Calu3 (cell line): ENCODE measurements at regions not wholly inside any gene's neighbourhood (a gene's known extent, or its start where the extent isn't known, plus 50 kb on each side); places are given as distances from the start of the nearest gene placed in this dataset.

ENCODE experiments used
- BruUV-seq: library from RNA; stranded (reverse); fragments of 400-500 nt; replicated peaks from 2 replicates; lab custom pipeline; 2021; lab: Mats Ljungman, UMichigan
- CTCF ChIA-PET: fragments of 300-600 bp; sonication (Branson Sonifier 250); formaldehyde crosslinking; loops from one replicate; lab custom pipeline; 2022; ENCODE audit warnings: antibody characterized with exemption; lab: Charles Lee
- DNase-seq: peaks from one replicate; pipeline ENCODE4 v3.0.0; 2022
- H3K27ac Mint-ChIP-seq: one replicate; pipeline ENCODE4 v1.8.0; 2022; ENCODE audit warnings: mixed read lengths; ENCODE audit not compliant: unreplicated experiment
- H3K27me3 Mint-ChIP-seq: one replicate; pipeline ENCODE4 v1.8.0; 2022; ENCODE audit warnings: mixed read lengths; ENCODE audit not compliant: unreplicated experiment
- H3K36me3 Mint-ChIP-seq: one replicate; pipeline ENCODE4 v1.8.0; 2022; ENCODE audit warnings: mild to moderate bottlenecking, moderate library complexity, mixed read lengths; ENCODE audit not compliant: insufficient read depth, unreplicated experiment
- H3K4me1 Mint-ChIP-seq: one replicate; pipeline ENCODE4 v1.8.0; 2022; ENCODE audit warnings: mild to moderate bottlenecking, low read depth, mixed read lengths; ENCODE audit not compliant: unreplicated experiment
- H3K4me3 Mint-ChIP-seq: one replicate; pipeline ENCODE4 v1.8.0; 2022; ENCODE audit warnings: mild to moderate bottlenecking, low read depth, moderate library complexity, mixed read lengths; ENCODE audit not compliant: unreplicated experiment
- H3K9me3 Mint-ChIP-seq: one replicate; pipeline ENCODE4 v1.8.0; 2022; ENCODE audit warnings: low read depth, mixed read lengths; ENCODE audit not compliant: unreplicated experiment
- intact Hi-C: fragments of 100-400 bp; cut with micrococcal nuclease; formaldehyde crosslinking; loops from one replicate; pipeline ENCODE4 v1.10.0; 2022; ENCODE audit not compliant: unreplicated experiment
- TF ChIP-seq, protein P1 (sequence below): fragments of 200-600 bp; IDR thresholded peaks from one replicate; pipeline ENCODE4 v1.8.0; 2022; ENCODE audit warnings: antibody characterized with exemption; ENCODE audit not compliant: unreplicated experiment

DNA sequence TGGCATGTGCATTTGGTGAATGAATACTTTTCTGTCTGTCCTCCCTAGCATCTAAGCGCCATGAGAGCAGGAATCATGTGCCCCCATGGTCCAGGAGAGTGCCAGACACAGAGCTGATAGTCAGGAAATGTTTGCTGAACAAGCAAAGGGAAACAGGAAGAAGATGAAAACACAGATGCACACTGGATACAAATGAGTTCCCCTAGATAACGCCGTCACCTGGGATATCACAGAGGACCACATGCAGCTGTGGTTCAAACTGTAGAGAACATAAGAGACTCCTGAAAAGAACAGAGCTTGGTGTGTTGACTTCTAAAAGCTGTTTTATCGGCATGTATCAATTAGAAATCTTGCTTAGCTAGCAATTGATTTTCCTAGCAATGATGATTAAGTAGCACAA, 293.7 kb downstream of the BTBD3 start:
- intact Hi-C loops: no loop called here

DNA sequence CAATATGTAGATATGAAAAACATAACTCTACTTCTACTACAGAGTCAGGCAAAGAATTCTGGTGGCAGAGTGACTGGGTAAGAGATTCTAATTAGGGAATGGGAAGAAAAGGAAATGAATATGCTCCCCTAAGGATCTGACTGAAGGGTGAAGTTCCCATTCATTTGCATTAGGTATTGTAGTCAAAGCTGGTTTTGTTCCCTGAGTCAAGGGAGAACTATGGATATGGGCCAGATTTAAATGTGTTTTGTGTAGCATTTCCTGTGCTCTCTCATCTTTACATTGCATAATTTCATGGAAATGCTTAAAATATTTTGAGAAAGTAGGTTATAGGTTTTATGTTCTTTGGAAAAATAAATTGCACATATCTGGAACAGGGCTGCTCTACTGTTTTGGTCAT, 299.7 kb downstream of the BTBD3 start:
- CTCF ChIA-PET: interaction anchor here (1.1 kb wide), 1 partner anchor 205 kb away, joined by 3 read pairs; no protein-coding TSS in a partner anchor
- DNase-seq: no peak
- H3K36me3 Mint-ChIP-seq: no peaks in the 10 kb centered on the region
- H3K27ac Mint-ChIP-seq: no peak overlapping the region
- intact Hi-C loops: no loop called here
- H3K9me3 Mint-ChIP-seq: no peaks in the 10 kb centered on the region
- peaks cover 3% of the 10 kb centered on the region for H3K4me1 Mint-ChIP-seq
- H3K4me3 Mint-ChIP-seq: no peak overlapping the region
- no peaks in the 10 kb centered on the region for H3K27me3 Mint-ChIP-seq
- TF ChIP-seq, protein P1, sequence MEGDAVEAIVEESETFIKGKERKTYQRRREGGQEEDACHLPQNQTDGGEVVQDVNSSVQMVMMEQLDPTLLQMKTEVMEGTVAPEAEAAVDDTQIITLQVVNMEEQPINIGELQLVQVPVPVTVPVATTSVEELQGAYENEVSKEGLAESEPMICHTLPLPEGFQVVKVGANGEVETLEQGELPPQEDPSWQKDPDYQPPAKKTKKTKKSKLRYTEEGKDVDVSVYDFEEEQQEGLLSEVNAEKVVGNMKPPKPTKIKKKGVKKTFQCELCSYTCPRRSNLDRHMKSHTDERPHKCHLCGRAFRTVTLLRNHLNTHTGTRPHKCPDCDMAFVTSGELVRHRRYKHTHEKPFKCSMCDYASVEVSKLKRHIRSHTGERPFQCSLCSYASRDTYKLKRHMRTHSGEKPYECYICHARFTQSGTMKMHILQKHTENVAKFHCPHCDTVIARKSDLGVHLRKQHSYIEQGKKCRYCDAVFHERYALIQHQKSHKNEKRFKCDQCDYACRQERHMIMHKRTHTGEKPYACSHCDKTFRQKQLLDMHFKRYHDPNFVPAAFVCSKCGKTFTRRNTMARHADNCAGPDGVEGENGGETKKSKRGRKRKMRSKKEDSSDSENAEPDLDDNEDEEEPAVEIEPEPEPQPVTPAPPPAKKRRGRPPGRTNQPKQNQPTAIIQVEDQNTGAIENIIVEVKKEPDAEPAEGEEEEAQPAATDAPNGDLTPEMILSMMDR: no peak
- BruUV-seq: no TSS peak

More for the DNA sequence above, 293.7 kb downstream of the BTBD3 start:
- Mint-ChIP-seq H3K27ac (no peak overlapping the region), H3K4me3 (no peak overlapping the region), H3K27me3 (no peaks in the 10 kb centered on the region), H3K9me3 (no peaks in the 10 kb centered on the region), H3K4me1 (peaks cover 6% of the 10 kb centered on the region), H3K36me3 (no peaks in the 10 kb centered on the region)
- TF ChIP-seq, protein P1: no peak
- CTCF ChIA-PET: no interaction called here
- BruUV-seq: no TSS peak
- no peak for DNase-seq

DNA sequence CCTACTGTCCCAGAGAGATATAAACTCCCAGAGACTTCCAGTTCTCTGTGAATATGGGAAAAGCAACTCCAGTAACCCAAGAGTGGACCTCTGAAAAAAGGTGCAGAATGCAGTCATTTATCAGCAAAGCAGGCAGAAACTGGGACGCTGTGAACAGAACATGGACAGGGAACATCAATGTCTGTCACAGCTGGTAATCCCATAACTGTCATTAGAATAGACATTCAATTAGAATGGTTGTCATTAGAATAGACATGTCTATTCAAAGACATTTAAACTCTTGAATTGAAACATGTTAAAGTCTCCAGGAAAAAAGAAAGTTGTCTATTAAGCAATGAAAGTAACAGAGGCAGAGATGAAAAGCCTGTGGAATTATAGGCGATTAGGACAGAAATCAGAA, 302.1 kb downstream of the BTBD3 start:
- DNase-seq: no peak
- Mint-ChIP-seq H3K36me3 (no peaks in the 10 kb centered on the region), H3K4me1 (no peaks in the 10 kb centered on the region), H3K27me3 (no peaks in the 10 kb centered on the region), H3K27ac (no peak overlapping the region), H3K9me3 (no peaks in the 10 kb centered on the region), H3K4me3 (no peak overlapping the region)
- CTCF ChIA-PET: no interaction called here
- intact Hi-C loops: no loop called here
- BruUV-seq: no TSS peak
- TF ChIP-seq, protein P1: no peak

DNA sequence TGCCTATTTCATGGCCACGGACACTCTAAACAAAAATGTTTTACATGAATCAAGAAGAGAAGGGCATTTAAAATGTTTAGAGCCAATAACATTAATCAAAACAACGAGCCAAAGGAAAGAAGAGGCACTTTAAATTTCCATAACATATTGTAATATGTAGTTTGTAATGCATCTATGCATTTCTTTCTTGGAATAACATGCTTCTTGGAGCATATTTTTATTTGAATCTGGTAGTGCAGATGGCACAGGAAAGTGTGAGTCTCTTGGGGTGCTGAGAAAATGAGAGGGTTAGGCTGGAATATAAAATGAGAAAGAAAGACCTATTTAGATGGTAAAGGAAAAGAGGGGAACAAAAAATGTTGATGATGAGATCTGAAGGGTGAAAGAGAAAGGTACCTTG, 305.4 kb downstream of the BTBD3 start:
- Mint-ChIP-seq H3K4me1 (no peaks in the 10 kb centered on the region), H3K4me3 (no peak overlapping the region), H3K27ac (no peak overlapping the region), H3K27me3 (no peaks in the 10 kb centered on the region), H3K9me3 (no peaks in the 10 kb centered on the region), H3K36me3 (no peaks in the 10 kb centered on the region)
- CTCF ChIA-PET: no interaction called here
- no peak for DNase-seq
- intact Hi-C loops: no loop called here
- BruUV-seq: no TSS peak
- TF ChIP-seq, protein P1: no peak
